ENCODE measurements at regions not wholly inside any gene's neighbourhood (a gene's known extent, or its start where the extent isn't known, plus 50 kb on each side); places are given as distances from the start of the nearest gene placed in this dataset.

GRCh38 chr6:141634269-141634668 lies 498.5 kb upstream of the GJE1 start:
- Histone ChIP-seq H3K4me3 (no peak overlapping the region), H3K27me3 (no peaks in the 10 kb centered on the region), H3K36me3 (no peaks in the 10 kb centered on the region), H3K4me1 (no peaks in the 10 kb centered on the region), H3K27ac (no peak overlapping the region), H3K9me3 (no peaks in the 10 kb centered on the region)
- DNase-seq (ENCODE audit: low spot score), result no peak
- TF ChIP-seq CTCF (IDR thresholded peaks at IDR 0.05), result no peak

GRCh38 chr6:141624301-141624700 lies 508.4 kb upstream of the GJE1 start:
- Histone ChIP-seq H3K27ac (no peak overlapping the region), H3K27me3 (no peaks in the 10 kb centered on the region), H3K4me3 (no peak overlapping the region), H3K9me3 (peaks cover 0 to 7% of the 10 kb centered on the region in 2 donors), H3K4me1 (no peaks in the 10 kb centered on the region), H3K36me3 (no peaks in the 10 kb centered on the region)
- no peak for DNase-seq (ENCODE audit: low spot score)
- TF ChIP-seq CTCF (IDR thresholded peaks at IDR 0.05), result no peak

- TF ChIP-seq CTCF (IDR thresholded peaks at IDR 0.05), result no peak
- Histone ChIP-seq H3K27ac (no peak overlapping the region), H3K9me3 (no peaks in the 10 kb centered on the region), H3K4me3 (no peak overlapping the region), H3K27me3 (no peaks in the 10 kb centered on the region), H3K36me3 (no peaks in the 10 kb centered on the region), H3K4me1 (no peaks in the 10 kb centered on the region)
- no peak for DNase-seq (ENCODE audit: low spot score)
These were observed 514.5 kb upstream of the GJE1 start for GRCh38 chr6:141618180-141618581.

- no peaks in the 10 kb centered on the region for H3K4me1 ChIP-seq
- no peak for DNase-seq (ENCODE audit: low spot score)
- H3K9me3 ChIP-seq, result peaks cover 0 to 12% of the 10 kb centered on the region in 2 donors
- H3K4me3 ChIP-seq, result no peak overlapping the region
- TF ChIP-seq CTCF (IDR thresholded peaks at IDR 0.05), result no peak
- H3K27me3 ChIP-seq, result no peaks in the 10 kb centered on the region
- H3K27ac ChIP-seq, result no peak overlapping the region
- H3K36me3 ChIP-seq, result no peaks in the 10 kb centered on the region
These were observed 522.0 kb upstream of the GJE1 start for GRCh38 chr6:141610741-141611140.

GRCh38 chr6:141607956-141608355 lies 524.8 kb upstream of the GJE1 start:
- Histone ChIP-seq H3K27ac (no peak overlapping the region), H3K36me3 (no peaks in the 10 kb centered on the region), H3K9me3 (peaks cover 0 to 12% of the 10 kb centered on the region in 2 donors), H3K4me1 (no peaks in the 10 kb centered on the region), H3K27me3 (no peaks in the 10 kb centered on the region), H3K4me3 (no peak overlapping the region)
- TF ChIP-seq CTCF (IDR thresholded peaks at IDR 0.05), result no peak
- no peak for DNase-seq (ENCODE audit: low spot score)

GRCh38 chr6:141598487-141598886 lies 534.2 kb upstream of the GJE1 start:
- Histone ChIP-seq H3K4me1 (no peaks in the 10 kb centered on the region), H3K27ac (no peak overlapping the region), H3K27me3 (no peaks in the 10 kb centered on the region), H3K4me3 (no peak overlapping the region), H3K36me3 (no peaks in the 10 kb centered on the region), H3K9me3 (no peaks in the 10 kb centered on the region)
- DNase-seq (ENCODE audit: low spot score), result no peak
- no peak for TF ChIP-seq CTCF (IDR thresholded peaks at IDR 0.05)

All from right atrium auricular region (tissue), 2 donors.